Bone marrow (tissue), 2 donors: ENCODE measurements at regions not wholly inside any gene's neighbourhood (a gene's known extent, or its start where the extent isn't known, plus 50 kb on each side); places are given as distances from the start of the nearest gene placed in this dataset.

ENCODE experiments used
- DNase-seq, 2 donors: peaks; one replicate each; lab custom pipeline; 2025; lab: John Stamatoyannopoulos, UW

- no peak for DNase-seq
Observed at GRCh38 chr2:41774011-41774605, 273.7 kb upstream of the PKDCC start.

DNA sequence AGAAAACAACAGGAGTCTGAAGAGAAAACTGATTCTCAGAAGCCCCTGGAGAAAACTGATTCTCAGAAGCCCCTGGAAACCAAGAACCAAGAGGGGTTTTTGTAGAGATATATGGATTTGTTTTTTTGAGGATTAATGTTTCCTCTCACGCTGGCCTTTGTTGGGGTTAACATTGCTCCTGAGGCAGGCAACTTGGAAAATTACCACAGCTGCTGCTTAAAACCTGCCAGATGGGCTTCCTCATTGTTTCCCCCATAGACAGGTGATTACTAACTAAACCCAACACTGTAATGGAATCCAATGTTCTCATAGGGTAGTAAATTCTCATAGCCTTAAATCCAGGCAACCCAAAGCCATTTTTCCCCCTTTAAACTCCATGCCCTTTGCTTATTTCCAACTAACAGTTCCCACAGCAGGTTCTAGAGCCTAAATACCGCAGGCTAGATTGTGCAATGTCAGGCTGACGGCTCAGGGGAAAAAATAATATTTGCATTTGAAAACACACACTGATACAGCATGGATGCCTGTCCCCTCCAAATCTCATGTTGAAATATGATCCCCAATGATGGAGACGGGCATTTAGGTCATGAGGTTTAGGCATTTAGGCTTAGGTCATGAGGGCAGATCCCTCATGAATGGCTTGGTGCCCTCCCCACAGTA, 272.3 kb upstream of the PKDCC start:
- no peak for DNase-seq

GRCh38 chr2:41779888-41780287, 267.9 kb upstream of the PKDCC start:
- DNase-seq = no peak

GRCh38 chr2:41782306-41783158, 265.3 kb upstream of the PKDCC start:
- no peak for DNase-seq

DNA sequence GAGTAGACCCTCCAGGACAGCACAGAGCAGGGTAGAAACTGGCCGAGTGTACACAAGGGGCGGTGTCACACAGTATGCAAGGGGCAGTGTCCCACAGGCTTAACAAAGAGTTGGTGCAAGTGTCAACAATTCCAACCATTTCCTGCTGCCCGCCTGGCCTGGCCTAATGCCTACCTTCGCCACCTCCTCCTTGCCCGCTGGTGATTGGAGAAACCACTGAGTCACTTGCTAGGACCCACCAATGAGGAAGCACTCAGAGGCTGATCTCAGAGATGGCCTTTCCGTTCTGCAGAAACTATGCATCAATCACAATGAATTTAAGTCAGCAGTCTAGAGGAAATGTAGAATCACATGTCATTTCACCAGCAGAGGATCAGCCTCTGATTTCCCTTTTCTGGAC, 263.3 kb upstream of the PKDCC start:
- DNase-seq = no peak

GRCh38 chr2:41785251-41786022, 262.4 kb upstream of the PKDCC start:
- no peak for DNase-seq

- DNase-seq = no peak
Observed at GRCh38 chr2:41791523-41791922, 256.3 kb upstream of the PKDCC start.

GRCh38 chr2:41803361-41803760, 244.5 kb upstream of the PKDCC start:
- DNase-seq = no peak

DNA sequence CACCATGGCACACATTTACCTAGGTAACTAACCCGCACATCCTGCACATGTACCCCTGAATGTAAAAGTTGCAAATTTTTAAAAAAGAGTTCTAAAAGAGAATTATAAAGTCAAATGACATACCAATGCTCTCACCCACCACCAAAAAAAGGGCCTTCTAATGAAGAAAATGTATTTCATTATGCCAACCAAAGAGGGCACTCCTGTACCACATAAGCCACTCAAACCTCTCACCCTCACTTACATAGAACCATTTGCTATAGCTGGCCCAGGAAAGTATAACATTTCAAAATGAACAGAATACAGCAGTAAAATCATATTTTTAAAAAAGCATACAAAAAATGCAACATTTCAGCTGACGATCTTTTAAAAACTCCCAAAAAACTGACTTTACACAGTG, 241.5 kb upstream of the PKDCC start:
- DNase-seq = no peak

- DNase-seq = no peak
Observed at GRCh38 chr2:41821167-41821566, 226.7 kb upstream of the PKDCC start.

GRCh38 chr2:41826921-41827320, 220.9 kb upstream of the PKDCC start:
- DNase-seq = no peak

DNA sequence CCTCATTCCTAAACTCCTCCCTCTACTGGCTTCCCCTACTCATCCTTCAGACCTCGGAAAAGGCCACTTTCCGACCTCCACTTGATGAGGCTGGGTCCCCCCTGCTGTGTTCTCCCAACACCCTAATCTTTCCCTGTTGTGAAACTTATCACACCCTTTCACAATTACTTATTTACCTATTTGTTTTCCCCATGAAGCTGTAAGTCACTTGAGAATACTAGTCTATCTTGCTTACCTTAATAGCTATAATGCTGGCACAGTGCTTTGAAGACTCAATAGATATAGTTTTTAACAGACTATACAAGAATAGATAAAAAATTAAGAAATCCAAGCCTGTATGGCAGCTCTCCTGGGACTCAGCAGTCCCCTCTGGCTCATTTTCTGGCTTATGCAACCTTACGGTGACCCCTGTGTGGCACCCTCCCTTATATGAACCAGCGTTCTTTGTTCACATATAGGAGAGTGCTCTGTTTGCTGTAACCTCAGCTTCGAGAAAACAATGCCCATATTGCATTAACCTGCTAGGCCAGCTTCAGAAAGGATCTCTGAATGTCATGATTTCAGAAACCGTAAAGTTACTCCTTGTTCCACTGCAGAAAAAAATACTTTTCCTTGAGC, 220.4 kb upstream of the PKDCC start:
- DNase-seq = no peak

DNA sequence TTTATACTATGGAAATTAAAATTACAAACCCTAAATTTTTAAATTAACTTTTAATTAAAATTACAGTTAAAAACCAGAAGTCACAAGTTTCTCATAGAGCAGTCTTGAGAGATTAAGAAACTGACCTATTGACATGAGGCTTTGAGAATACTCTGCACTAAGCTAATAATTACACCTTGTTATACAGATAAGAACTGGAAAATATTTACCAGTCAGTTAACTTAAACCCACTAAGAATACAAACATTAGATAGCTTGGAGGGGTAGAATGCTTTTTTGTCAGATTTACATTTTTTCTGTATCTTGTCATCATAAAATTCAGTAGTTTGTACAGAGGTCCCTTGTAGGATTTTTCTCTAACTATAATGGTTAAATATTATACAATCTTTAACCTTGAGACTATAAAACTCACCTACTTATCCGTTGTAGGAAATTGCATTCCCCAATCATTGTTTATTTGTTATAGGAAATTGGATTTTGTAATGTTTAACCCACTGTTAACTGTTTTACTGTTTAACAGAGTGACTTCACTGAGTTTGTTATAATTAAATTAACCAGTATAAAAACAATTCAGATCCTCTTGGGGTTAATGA, 219.7 kb upstream of the PKDCC start:
- DNase-seq = no peak

- no peak for DNase-seq
Observed at GRCh38 chr2:41829052-41829451, 218.8 kb upstream of the PKDCC start.

DNA sequence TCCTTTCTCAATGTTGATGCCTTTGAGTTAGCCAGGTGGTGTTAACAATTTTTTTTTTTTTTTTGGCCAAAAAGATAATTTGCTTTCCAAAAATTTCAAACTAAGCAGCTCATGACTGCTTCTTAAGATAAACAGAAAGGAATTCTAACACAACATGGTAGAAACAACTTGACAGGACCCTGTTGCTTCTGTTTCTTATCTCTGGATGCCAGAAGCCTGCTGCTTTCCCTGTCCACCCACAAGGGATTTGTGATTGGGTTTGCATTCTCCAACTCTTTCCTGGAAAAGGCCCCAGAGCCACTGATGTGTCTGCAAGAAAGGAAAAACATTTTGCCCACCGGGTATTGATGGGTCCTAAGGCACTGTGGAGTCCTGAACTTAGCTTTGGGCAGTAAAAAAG, 217.2 kb upstream of the PKDCC start:
- DNase-seq = no peak

DNA sequence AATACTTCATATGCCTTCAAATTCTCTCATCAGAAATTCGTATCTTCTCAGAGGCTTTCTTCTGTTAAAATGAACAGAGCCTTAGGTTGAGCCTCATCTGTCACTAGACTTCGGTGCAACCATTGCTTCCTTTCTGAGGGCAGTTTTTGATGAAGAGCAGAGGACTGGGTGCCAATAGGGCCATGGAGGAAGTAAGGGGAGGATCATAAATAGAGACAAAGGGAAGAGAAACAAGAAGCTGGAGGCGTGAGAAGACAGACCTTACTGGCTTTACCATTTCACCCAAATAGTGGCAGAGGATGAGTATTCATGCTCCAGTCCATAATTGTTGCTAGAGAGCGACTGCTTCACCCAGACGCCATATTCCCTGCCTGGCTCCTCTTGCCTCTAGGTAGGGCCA, 215.6 kb upstream of the PKDCC start:
- DNase-seq = no peak

- no peak for DNase-seq
Observed at GRCh38 chr2:41835401-41835800, 212.4 kb upstream of the PKDCC start.

GRCh38 chr2:41836948-41837347, 210.9 kb upstream of the PKDCC start:
- DNase-seq = no peak

GRCh38 chr2:41837610-41838009, 210.2 kb upstream of the PKDCC start:
- no peak for DNase-seq

GRCh38 chr2:41840702-41841551, 206.9 kb upstream of the PKDCC start:
- DNase-seq = peak; percentile 26 to 33

DNA sequence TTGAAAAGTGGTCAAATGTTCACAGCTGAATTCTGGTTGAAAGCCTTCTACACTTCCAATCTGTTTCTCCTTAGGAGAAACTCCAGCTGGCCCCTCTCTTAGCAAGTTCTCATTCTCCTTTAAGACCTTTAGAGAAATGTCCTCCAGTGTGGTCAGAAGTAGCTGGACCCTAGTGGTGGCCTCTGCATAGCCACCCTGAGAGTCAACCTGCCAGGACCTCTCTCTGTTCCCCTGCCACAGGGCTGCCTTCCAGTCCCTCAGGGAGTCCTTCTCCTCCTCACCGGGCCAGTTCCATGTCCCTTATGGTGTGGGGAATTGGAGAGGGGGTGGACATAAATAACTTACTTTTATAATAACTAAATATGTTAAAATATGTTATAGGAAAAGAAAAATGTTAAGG, 200.9 kb upstream of the PKDCC start:
- no peak for DNase-seq
